ENCODE measurements at regions not wholly inside any gene's neighbourhood (a gene's known extent, or its start where the extent isn't known, plus 50 kb on each side); places are given as distances from the start of the nearest gene placed in this dataset.
A peak's percentile ranks its signal among the peaks of the same experiment; 100 is the strongest.

DNA sequence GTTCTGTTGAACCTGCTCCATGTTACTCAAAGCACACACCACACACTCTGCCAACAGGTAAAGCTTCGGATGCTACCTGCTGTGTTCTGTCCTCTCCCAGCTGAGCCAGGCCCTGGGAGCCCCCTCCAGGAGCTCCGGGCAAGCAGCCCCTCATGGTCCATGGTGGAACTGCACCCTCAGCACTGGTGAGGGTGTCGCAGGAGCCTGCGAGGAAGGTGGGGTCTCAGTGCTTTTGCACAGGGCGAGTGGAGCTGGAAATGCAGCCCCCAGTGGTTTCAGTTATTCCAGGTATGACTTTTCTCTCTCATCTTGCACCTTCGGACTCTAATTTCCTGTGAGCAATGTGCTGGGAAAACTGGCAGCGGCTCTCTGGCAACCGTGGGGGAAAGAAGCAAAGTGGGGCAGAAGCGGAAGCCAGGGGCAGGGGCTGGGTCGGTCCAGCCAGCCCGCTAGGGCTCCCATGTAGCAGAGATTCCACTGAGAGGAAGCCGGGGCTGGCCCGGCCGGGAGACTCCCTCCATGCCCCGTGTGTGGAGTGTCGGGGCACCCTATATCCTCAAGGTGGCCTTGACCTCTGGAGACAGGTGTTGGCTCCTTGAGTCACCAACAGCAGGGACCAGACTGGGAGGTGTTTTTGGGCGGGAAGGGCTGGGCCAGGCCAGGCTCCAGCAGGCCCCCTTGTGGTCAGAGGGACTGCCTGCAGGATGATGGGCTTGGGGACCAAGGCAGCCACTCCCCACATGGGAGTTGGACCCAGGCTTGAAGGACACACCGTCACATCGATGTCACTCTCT is 75.6 kb upstream of the PRSS3 start (continued):
- TF ChIP-seq, protein P1, sequence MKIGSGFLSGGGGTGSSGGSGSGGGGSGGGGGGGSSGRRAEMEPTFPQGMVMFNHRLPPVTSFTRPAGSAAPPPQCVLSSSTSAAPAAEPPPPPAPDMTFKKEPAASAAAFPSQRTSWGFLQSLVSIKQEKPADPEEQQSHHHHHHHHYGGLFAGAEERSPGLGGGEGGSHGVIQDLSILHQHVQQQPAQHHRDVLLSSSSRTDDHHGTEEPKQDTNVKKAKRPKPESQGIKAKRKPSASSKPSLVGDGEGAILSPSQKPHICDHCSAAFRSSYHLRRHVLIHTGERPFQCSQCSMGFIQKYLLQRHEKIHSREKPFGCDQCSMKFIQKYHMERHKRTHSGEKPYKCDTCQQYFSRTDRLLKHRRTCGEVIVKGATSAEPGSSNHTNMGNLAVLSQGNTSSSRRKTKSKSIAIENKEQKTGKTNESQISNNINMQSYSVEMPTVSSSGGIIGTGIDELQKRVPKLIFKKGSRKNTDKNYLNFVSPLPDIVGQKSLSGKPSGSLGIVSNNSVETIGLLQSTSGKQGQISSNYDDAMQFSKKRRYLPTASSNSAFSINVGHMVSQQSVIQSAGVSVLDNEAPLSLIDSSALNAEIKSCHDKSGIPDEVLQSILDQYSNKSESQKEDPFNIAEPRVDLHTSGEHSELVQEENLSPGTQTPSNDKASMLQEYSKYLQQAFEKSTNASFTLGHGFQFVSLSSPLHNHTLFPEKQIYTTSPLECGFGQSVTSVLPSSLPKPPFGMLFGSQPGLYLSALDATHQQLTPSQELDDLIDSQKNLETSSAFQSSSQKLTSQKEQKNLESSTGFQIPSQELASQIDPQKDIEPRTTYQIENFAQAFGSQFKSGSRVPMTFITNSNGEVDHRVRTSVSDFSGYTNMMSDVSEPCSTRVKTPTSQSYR (CRISPR knock-in tag; IDR thresholded peaks at IDR 0.05; ENCODE audit: borderline replicate concordance), result no peak
- TF ChIP-seq, protein P2, sequence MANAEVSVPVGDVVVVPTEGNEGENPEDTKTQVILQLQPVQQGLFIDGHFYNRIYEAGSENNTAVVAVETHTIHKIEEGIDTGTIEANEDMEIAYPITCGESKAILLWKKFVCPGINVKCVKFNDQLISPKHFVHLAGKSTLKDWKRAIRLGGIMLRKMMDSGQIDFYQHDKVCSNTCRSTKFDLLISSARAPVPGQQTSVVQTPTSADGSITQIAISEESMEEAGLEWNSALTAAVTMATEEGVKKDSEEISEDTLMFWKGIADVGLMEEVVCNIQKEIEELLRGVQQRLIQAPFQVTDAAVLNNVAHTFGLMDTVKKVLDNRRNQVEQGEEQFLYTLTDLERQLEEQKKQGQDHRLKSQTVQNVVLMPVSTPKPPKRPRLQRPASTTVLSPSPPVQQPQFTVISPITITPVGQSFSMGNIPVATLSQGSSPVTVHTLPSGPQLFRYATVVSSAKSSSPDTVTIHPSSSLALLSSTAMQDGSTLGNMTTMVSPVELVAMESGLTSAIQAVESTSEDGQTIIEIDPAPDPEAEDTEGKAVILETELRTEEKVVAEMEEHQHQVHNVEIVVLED (CRISPR knock-in tag; IDR thresholded peaks at IDR 0.05; ENCODE audit: borderline replicate concordance), result no peak
- no peak for TF ChIP-seq MED8 (CRISPR knock-in tag; IDR thresholded peaks at IDR 0.05; ENCODE audit: insufficient replicate concordance)
- no peak for TF ChIP-seq ZBTB4 (CRISPR knock-in tag; IDR thresholded peaks at IDR 0.05; ENCODE audit: borderline replicate concordance)
- no peak for TF ChIP-seq ZNF354B (CRISPR knock-in tag; IDR thresholded peaks at IDR 0.05)
- TF ChIP-seq HDAC6 (IDR thresholded peaks at IDR 0.05; ENCODE audit: low read depth, low read length), result no peak
- no peak for TF ChIP-seq FIP1L1 (IDR thresholded peaks at IDR 0.05; ENCODE audit: borderline replicate concordance, insufficient read depth, low read depth, low read length)
- no peak for TF ChIP-seq ZBTB1 (CRISPR knock-in tag; IDR thresholded peaks at IDR 0.05; ENCODE audit: borderline replicate concordance)
- no peak for TF ChIP-seq ZNF101 (CRISPR knock-in tag; IDR thresholded peaks at IDR 0.05; ENCODE audit: borderline replicate concordance, low read depth)
- no peak for TF ChIP-seq ZBTB10 (CRISPR knock-in tag; IDR thresholded peaks at IDR 0.05; ENCODE audit: borderline replicate concordance)
- peak; percentile 65; the same call in 1 of the 2 replicates for TF ChIP-seq TFDP1 (CRISPR knock-in tag; IDR thresholded peaks at IDR 0.05; ENCODE audit: borderline replicate concordance)
- TF ChIP-seq MAX (IDR thresholded peaks at IDR 0.05), result 0 out of 2 replicates have a peak, but pooled peaks have one; percentile 25
- TF ChIP-seq ISL2 (CRISPR knock-in tag; IDR thresholded peaks at IDR 0.05), result no peak

Measured in HepG2 (cell line).